Fibroblast of villous mesenchyme (primary cell): ENCODE measurements at regions not wholly inside any gene's neighbourhood (a gene's known extent, or its start where the extent isn't known, plus 50 kb on each side); places are given as distances from the start of the nearest gene placed in this dataset.
A peak's percentile ranks its signal among the peaks of the same experiment; 100 is the strongest.

ENCODE experiments used
- DNase-seq: peaks from one replicate; pipeline ENCODE4 v3.0.0-alpha.2; 2010; ENCODE audit warnings: low read depth
- H3K4me3 ChIP-seq: 2 replicates; pipeline ENCODE4 v1.5.1; 2011; ENCODE audit warnings: low read depth, mild to moderate bottlenecking, low read length
- CTCF ChIP-seq: IDR thresholded peaks from 2 replicates; pipeline ENCODE4 v1.5.1; 2012; ENCODE audit warnings: low read depth, mild to moderate bottlenecking, low read length; ENCODE audit not compliant: insufficient read depth

GRCh38 chr14:53285064-53285463 is 131.9 kb upstream of the DDHD1 start:
- no peak for TF ChIP-seq CTCF
- no peak for DNase-seq
- H3K4me3 ChIP-seq = no peak overlapping the region

- DNase-seq = peak; percentile 90
- no peak for TF ChIP-seq CTCF
- no peak overlapping the region for H3K4me3 ChIP-seq
These were observed 125.7 kb upstream of the DDHD1 start for GRCh38 chr14:53278602-53279506.

GRCh38 chr14:53273671-53274072 is 120.5 kb upstream of the DDHD1 start:
- peak; percentile 70 for DNase-seq
- no peak overlapping the region for H3K4me3 ChIP-seq
- no peak for TF ChIP-seq CTCF

- no peak for TF ChIP-seq CTCF
- DNase-seq = no peak
- no peak overlapping the region for H3K4me3 ChIP-seq
These were observed 111.9 kb upstream of the DDHD1 start for GRCh38 chr14:53265025-53265424.

GRCh38 chr14:53260928-53261327 is 107.8 kb upstream of the DDHD1 start:
- DNase-seq = peak; percentile 53
- TF ChIP-seq CTCF = no peak
- no peak overlapping the region for H3K4me3 ChIP-seq

GRCh38 chr14:53260286-53260685 is 107.2 kb upstream of the DDHD1 start:
- no peak for TF ChIP-seq CTCF
- no peak overlapping the region for H3K4me3 ChIP-seq
- DNase-seq = no peak

GRCh38 chr14:53252141-53252540 is 99.0 kb upstream of the DDHD1 start:
- no peak for TF ChIP-seq CTCF
- no peak overlapping the region for H3K4me3 ChIP-seq
- no peak for DNase-seq
